CMK (cell line): ENCODE measurements at regions not wholly inside any gene's neighbourhood (a gene's known extent, or its start where the extent isn't known, plus 50 kb on each side); places are given as distances from the start of the nearest gene placed in this dataset.
"Not testable (repeated sequence)": the region's sequence is repeated elsewhere in the genome, so short reads cannot be mapped to it uniquely, and the experiment has no call there.

ENCODE experiments used
- DNase-seq: peaks from one replicate; pipeline ENCODE4 v3.0.0-alpha.2; 2010; ENCODE audit warnings: low read depth

GRCh38 chr12:61915420-61915819 is 344.8 kb upstream of the USP15 start:
- no peak for DNase-seq

- DNase-seq = no peak
Measured at GRCh38 chr12:61916831-61917230, 343.4 kb upstream of the USP15 start.

GRCh38 chr12:61919686-61920085 is 340.5 kb upstream of the USP15 start:
- DNase-seq = no peak

DNA sequence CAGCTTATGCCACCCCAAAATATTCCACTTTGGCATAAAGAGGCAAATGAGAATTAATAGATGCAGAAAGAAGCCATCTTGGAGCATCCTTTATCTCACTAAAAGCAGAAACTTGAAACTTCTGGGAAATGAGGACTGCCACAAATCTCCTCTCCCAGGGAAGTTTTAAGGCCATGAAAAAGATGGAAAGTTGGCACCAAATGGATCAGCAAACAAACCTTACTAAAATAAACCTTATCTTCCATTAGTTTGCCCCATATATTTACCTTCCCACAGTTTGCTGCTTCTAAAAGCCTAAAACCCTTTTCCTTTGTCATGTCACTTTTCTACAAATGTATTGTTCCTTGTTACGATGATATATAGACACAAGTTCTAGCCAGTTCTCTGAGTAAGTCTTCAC is 340.0 kb upstream of the USP15 start:
- no peak for DNase-seq

- no peak for DNase-seq
Measured at GRCh38 chr12:61923152-61923551, 337.1 kb upstream of the USP15 start.

- no peak for DNase-seq
Measured at GRCh38 chr12:61934564-61934963, 325.6 kb upstream of the USP15 start.

GRCh38 chr12:61939977-61940376 is 320.2 kb upstream of the USP15 start:
- DNase-seq = no peak

DNA sequence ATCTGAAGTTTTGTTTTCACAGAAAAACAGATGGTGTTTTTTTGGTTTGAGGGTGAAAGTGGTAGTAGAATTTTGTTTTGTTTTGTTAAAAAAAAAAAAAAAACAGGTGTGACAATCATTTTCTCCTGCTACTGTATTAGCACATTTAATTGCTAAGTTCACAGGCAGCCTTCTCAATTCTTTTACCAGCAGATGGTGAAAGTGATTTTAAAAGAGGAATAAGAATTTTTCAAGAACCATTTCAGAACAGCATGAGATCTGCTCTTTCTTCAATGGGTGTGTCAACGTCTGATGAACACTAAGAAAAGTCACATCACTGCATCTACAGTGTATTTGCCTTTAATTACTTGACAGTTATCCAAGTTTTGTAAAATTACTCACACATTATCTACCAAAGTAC is 303.7 kb upstream of the USP15 start:
- DNase-seq = no peak

- DNase-seq = no peak
Measured at GRCh38 chr12:61974461-61974860, 285.7 kb upstream of the USP15 start.

GRCh38 chr12:61985830-61986229 is 274.4 kb upstream of the USP15 start:
- no peak for DNase-seq

DNA sequence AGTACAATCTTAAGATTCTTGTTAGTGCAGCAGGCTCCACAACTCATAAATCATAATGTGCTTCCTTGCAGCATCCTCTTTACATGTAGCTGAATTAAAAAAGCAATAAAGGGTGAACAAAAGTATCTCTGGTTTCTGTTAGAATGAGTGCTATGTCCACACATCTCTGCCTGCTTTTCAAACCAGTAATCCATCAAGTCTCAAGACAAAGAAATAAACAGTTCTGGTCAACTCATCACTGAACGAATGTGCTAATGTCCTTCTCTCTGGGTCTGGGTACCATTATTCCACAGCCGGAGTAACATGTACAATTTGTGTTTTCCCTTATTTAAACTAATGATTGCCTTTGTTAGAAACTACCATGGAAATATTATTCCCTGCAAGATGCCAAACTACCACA is 273.0 kb upstream of the USP15 start:
- DNase-seq = no peak

- DNase-seq = no peak
Measured at GRCh38 chr12:61991661-61992060, 268.5 kb upstream of the USP15 start.

GRCh38 chr12:61993734-61994345 is 266.4 kb upstream of the USP15 start:
- no peak for DNase-seq

DNA sequence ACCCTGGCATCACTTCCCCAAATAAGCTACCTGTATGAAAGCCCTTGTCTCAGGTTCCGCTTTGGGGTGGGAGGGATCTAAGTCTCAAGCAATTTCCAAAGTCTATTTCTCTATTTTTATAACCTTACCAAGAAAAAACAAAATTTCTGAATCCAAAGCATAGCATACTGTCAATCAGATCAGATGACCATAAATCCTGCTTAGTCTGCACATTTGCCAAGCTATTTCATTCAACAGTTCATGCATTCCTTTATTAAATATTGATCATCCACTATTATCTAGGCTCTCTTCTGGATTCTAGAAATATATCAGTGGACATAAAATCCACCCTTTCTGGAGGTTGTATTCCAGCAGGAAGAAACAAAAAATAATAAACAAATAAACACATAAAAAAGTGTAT is 263.5 kb upstream of the USP15 start:
- DNase-seq = no peak

GRCh38 chr12:61998791-61999190 is 261.4 kb upstream of the USP15 start:
- DNase-seq = no peak

GRCh38 chr12:61999311-61999710 is 260.9 kb upstream of the USP15 start:
- DNase-seq = no peak

DNA sequence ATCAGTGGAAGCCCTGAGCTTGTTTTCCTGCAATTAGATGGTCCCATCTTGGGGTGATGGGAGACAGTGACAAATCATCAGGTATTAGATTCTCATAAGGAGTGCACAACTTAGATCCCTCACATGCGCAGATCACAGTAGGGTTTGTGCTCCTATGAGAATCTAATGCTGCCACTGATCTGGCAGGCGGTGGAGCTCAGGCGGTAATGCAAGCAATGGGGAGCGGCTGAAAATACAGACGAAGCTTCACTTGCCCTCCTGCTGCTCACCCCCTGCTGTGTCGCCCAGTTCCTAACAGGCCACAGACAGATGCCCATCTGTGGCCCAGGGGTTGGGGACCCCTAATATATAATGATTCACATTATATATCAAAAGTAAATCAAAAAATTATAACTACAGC is 258.8 kb upstream of the USP15 start:
- DNase-seq = no peak

GRCh38 chr12:62003226-62003625 is 257.0 kb upstream of the USP15 start:
- DNase-seq = no peak

DNA sequence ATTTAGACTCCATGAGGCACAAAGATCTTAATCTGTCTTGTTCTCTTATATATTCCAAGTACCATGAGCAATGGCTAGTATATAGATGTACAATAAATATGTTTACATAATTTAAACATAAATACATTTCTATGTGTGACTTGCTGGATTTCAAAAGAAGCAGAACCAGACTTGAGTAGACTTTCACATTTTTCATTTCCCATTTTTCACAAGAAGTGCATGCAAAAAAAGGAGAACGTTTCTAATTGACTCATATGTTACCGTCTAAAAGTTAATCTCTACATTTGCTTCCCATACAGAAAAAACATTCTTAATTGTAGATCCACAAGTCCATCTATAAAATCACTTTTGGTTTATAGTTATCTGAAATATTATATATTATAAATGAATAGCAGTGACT is 256.5 kb upstream of the USP15 start:
- no peak for DNase-seq

GRCh38 chr12:62005615-62006014 is 254.6 kb upstream of the USP15 start:
- no peak for DNase-seq

DNA sequence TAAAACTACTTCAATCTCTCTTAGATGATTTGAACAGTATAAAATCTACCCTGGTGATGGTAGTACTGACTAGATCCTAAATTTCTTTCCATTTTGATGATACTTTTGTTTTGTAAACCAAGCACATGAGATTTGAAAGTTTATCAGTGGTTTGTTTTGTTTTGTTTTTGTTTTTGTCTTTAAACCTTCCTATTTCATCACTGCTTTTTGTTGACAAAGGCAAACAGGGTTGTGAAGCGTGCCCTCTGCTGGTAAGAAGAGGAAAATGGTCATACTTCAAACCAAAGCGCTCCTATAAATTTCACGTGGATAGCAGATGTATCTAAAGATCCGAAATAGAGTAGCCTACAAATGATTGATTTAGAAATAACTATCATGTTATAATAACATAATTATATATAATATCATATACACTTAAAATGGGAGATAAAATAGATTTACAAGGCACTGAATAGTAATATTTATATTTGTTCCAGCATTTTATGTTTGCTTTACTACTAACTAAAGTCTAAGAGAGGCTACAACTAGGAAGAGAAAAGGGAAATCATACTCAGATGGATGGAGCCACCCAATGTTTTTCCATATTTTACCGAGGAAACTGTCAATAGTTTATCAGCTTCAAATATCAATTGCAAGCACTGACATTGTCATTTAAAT is 254.0 kb upstream of the USP15 start:
- no peak for DNase-seq

DNA sequence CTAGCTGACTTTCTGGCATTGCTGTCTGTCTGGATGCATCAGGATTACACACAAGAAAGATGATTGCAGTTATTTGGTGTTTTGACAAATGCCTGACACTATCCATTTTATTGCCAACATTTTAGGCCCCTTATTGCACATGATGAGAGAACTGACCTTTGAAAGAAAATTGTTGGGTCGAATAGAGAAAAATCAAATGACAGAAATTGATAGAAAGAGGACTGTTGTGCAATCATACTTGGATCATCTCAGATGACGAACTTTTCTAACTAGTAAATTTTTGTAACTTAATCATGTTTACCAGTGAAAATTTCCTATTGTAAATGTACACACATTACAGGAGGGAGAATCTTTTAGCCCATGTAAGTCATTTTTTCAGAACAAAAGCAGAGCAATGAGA is 251.5 kb upstream of the USP15 start:
- no peak for DNase-seq

DNA sequence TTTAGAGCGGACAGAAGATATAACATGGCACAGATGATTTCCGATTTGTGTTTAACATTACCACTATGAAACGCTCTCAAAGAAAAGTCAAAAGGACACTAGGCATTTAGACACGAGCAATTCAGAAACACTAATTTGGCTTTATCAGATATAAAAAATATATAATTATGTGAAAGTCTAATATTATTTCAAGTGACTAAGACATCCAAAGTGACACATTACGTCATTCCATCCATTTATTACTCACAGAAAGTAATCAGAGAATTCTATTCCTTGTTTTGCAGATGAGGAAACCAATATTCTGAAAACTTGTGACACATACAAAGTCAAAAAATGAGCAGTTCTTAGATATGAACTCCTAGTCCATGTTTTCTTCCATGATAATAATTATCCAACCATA is 250.8 kb upstream of the USP15 start:
- DNase-seq = no peak

DNA sequence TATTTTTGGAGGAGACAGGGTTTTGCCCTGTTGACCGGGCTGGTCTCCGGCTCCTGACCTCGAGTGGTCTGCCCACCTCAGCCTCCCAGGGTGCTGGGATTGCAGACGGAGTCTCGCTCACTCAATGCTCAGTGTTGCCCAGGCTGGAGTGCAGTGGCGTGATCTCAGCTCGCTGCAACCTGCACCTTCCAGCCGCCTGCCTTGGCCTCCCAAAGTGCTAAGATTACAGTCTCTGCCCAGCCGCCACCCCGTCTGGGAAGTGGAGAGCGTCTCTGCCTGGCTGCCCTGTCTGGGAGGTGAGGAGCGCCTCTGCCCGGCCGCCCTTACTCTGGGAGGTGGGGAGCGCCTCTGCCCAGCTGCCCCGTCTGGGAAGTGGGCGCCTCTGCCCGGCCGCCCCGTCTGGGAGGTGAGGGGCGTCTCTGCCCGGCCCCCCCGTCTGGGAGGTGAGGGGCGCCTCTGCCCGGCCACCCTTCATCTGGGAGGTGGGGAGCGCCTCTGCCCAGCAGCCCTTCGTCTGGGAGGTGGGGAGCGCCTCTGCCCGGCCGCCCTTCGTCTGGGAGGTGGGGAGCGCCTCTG is 249.8 kb upstream of the USP15 start:
- not testable (repeated sequence) for DNase-seq
